NCI-H446 (cell line): ENCODE measurements at regions not wholly inside any gene's neighbourhood (a gene's known extent, or its start where the extent isn't known, plus 50 kb on each side); places are given as distances from the start of the nearest gene placed in this dataset.

Experiments used
- DNase-seq, 2 experiments: peaks; one replicate each; lab custom pipeline; 2025; lab: John Stamatoyannopoulos, UW

DNA sequence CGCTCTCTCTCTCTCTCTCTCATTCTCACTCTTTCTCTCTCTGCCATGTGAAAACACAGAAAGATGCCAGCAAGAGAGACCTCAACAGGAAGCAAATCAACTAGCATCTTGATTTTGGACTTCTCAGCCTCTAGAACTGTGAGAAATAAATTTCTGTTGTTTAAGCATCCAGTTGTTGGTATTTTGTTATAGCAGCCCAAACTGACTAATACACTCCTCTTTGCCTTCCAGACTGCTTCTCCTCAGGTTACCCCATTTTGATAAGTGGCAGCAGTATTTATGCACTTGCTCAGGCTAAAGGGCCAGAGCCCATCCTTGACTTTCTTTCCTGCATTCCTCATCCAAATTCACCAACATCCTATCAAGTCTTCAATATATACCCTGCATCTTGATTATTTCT is 76.6 kb upstream of the NANOGP8 start:
- DNase-seq: no peak

DNA sequence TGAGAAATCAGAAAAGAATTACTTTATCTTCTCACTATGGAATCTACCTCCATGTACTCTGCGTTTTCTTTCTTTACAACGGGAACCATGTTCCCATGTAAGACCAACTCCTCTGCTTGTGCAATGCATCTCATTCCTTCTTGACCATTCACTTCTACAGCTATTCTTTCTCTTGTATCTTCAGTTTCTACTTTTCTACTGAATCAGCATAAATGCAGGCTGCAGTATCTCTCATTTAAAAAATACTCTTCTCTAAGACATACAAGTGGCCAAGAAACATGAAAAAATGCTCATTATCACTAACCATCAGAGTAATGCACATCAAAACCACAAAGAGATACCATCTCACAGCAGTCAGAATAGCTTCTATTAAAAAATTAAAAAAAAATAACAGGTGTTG is 74.1 kb upstream of the NANOGP8 start:
- no peak for DNase-seq

DNA sequence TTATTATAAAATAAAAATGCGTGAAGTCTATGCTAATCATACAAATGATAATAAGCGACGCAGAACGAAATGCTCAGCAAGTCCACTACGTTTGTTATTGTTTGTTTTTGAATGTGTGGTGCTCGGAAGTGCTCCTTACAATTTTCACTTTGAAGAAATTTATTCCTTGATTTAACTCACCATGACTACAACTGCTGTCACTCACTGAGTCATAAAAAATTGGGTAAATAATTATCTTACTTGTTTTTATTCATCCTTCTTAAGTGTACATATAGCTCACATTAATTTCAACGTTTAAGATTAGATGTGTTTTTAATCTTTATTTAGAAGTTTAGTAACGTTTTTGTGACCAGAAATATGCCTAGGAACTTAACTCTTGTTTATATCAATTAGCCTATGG is 66.7 kb upstream of the NANOGP8 start:
- DNase-seq: no peak

GRCh38 chr15:35151381-35151780 is 66.3 kb upstream of the NANOGP8 start:
- no peak for DNase-seq

DNA sequence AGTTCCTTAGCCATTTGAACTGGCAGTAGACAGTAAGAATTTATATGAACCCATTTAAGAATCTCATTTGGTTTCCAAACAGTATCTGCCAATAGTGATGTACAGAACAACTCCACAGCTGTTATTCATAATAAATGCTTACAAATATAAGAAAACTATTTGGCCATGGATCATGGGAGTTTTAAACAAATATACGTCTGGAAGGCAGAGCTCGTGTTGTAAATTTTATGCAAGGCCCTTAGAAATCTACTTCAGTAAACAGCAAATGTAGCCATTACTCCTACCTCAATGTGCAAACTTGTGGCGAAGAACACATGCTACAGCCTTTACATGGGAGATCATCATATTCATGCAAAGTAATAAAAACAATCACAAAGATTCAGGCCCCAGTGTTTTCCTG is 65.3 kb upstream of the NANOGP8 start:
- DNase-seq: no peak

GRCh38 chr15:35145336-35145735 is 60.2 kb upstream of the NANOGP8 start:
- DNase-seq: no peak

DNA sequence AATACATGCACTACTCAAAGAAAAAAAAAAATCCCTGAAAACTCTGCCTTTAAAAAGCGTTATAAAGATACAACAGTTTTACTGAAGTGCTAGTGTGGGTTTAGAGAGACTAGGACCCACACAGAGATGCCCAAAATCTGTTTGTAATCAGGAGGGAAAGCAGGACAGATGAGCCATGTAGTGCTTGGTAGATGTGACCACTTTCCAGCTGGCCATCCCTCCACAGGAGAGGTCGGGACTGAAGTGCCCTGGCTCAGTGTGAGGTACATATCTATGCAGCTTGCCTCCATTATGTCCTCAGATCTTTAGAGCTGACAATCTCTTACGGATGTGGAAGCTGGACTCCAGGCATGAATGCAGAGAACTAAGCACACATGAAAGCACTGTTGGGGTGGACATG is 57.5 kb upstream of the NANOGP8 start:
- no peak for DNase-seq

DNA sequence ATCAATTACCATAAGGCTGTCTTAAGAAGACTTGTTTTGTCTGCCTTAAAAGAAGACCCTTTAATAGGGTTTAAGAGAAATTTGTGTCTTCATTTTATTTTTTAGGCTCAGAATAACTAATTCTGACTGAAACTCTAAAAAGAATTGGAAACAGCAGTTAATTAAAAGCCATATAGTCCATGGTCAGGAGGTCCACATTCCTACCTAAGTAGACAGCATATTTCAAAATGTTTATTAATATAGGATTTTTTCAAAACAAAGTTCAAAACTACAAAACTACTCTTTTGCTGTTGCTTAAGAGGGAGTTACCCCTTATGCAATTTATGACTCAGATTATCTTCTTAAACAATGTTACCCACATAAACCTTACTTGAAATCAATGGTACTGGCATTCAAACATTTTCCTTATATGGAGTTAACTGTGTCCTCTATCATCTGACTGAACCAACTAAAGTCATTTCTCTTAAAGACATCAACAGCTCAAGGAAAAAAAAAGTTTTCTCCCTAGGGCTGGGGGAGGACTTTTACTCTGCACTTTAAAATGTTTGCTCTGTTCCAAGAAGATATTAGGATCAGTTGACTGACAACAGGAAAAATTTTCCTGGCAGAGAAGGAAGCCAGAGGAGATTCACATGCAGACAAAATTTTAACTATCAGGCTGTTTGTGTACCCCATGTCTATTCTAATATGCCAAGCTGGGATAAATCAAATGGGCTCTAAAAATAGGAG is 56.8 kb upstream of the NANOGP8 start:
- no peak for DNase-seq

GRCh38 chr15:35139822-35140221 is 54.7 kb upstream of the NANOGP8 start:
- DNase-seq: no peak

- no peak for DNase-seq
Measured at GRCh38 chr15:35137190-35137574, 52.1 kb upstream of the NANOGP8 start.

GRCh38 chr15:35136321-35137189 is 51.5 kb upstream of the NANOGP8 start:
- no peak for DNase-seq
